ENCODE measurements at regions not wholly inside any gene's neighbourhood (a gene's known extent, or its start where the extent isn't known, plus 50 kb on each side); places are given as distances from the start of the nearest gene placed in this dataset.

DNA sequence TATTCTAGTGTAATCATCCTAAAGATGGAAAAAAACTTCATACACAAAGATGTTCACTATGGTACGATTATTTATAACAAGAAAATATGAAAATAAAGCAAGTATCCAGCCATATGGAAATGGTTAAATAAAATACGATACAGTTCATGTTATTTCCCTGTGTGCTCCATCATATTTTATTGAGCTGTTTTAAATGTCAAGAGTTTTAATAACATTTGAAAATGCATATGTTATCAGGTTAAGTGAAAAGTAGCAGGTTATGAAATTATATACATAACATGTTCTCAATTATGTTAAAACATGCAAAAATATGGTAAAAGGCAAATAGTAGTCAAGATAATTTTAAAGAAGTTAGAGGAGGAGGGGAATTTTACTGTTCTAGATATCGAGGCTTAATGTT, 192.0 kb downstream of the HNRNPD start:
- H3K9me2 ChIP-seq (ENCODE audit: insufficient read depth, low read length), result no peaks in the 10 kb centered on the region
- H3K79me2 ChIP-seq (replicated peaks; ENCODE audit: insufficient read depth, low read length), result no peaks in the 10 kb centered on the region
- H2AFZ ChIP-seq (ENCODE audit: low read depth, low read length), result no peak overlapping the region
- no peaks in the 10 kb centered on the region for H3F3A ChIP-seq (ENCODE audit: insufficient read depth, low read length, poor library complexity, severe bottlenecking)
- H3K36me3 ChIP-seq (ENCODE audit: insufficient read depth, low read length), result no peaks in the 10 kb centered on the region
- H3K4me3 ChIP-seq (ENCODE audit: low read length), result no peak overlapping the region
- no peak overlapping the region for H3K9ac ChIP-seq (ENCODE audit: low read length)
- no peak overlapping the region for H3K27ac ChIP-seq (ENCODE audit: low read length)
- no peak overlapping the region for H3K4me2 ChIP-seq (ENCODE audit: low read length)
- H4K20me1 ChIP-seq (ENCODE audit: insufficient read depth), result no peaks in the 10 kb centered on the region
- H3K27me3 ChIP-seq (ENCODE audit: insufficient read depth, low read depth, low read length), result no peaks in the 10 kb centered on the region
- H3K9me3 ChIP-seq (ENCODE audit: low read length), result no peaks in the 10 kb centered on the region
- TF ChIP-seq MXI1 (conservative IDR thresholded peaks at IDR 0.05; ENCODE audit: poor library complexity, severe bottlenecking) (no peak), CTCF (IDR thresholded peaks at IDR 0.05; ENCODE audit: poor library complexity, severe bottlenecking) (no peak)

DNA sequence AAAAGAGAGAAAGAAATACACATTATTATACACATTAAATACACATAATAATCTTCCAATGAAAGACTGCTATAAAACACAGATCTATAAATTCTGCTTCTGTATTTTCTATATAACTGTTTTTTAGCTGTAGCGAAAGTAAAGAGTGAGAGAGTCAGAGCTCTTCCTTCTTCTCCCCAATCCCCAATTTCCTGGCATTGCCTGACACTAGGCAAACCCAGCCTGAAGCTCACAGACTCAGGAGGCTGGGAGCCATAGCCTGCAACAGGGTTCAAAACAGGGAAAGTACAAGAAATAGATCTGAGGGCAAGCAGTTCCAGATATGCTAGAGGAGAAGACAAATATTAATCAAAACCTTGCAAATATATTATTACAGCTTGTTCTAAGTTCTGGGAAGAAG, 201.6 kb downstream of the HNRNPD start:
- Histone ChIP-seq H3K36me3 (ENCODE audit: insufficient read depth, low read length) (no peaks in the 10 kb centered on the region), H3K4me3 (ENCODE audit: low read length) (no peak overlapping the region), H3K27me3 (ENCODE audit: insufficient read depth, low read depth, low read length) (no peaks in the 10 kb centered on the region), H2AFZ (ENCODE audit: low read depth, low read length) (no peak overlapping the region), H3F3A (ENCODE audit: insufficient read depth, low read length, poor library complexity, severe bottlenecking) (no peaks in the 10 kb centered on the region), H3K27ac (ENCODE audit: low read length) (no peak overlapping the region), H3K4me2 (ENCODE audit: low read length) (no peak overlapping the region), H3K9ac (ENCODE audit: low read length) (no peak overlapping the region), H3K9me2 (ENCODE audit: insufficient read depth, low read length) (no peaks in the 10 kb centered on the region), H4K20me1 (ENCODE audit: insufficient read depth) (no peaks in the 10 kb centered on the region), H3K79me2 (replicated peaks; ENCODE audit: insufficient read depth, low read length) (no peaks in the 10 kb centered on the region), H3K9me3 (ENCODE audit: low read length) (no peaks in the 10 kb centered on the region)
- TF ChIP-seq MXI1 (conservative IDR thresholded peaks at IDR 0.05; ENCODE audit: poor library complexity, severe bottlenecking) (no peak), SMC3 (conservative IDR thresholded peaks at IDR 0.05; ENCODE audit: poor library complexity) (no peak), POLR2AphosphoS5 (IDR thresholded peaks at IDR 0.05) (no peak), TAF1 (IDR thresholded peaks at IDR 0.05; ENCODE audit: low read depth) (no peak), EP300 (conservative IDR thresholded peaks at IDR 0.05; ENCODE audit: poor library complexity, severe bottlenecking) (no peak), EZH2 (IDR thresholded peaks at IDR 0.05; ENCODE audit: borderline replicate concordance, insufficient read depth, low read length, poor library complexity, severe bottlenecking) (no peak)
- TF ChIP-seq, protein P1, sequence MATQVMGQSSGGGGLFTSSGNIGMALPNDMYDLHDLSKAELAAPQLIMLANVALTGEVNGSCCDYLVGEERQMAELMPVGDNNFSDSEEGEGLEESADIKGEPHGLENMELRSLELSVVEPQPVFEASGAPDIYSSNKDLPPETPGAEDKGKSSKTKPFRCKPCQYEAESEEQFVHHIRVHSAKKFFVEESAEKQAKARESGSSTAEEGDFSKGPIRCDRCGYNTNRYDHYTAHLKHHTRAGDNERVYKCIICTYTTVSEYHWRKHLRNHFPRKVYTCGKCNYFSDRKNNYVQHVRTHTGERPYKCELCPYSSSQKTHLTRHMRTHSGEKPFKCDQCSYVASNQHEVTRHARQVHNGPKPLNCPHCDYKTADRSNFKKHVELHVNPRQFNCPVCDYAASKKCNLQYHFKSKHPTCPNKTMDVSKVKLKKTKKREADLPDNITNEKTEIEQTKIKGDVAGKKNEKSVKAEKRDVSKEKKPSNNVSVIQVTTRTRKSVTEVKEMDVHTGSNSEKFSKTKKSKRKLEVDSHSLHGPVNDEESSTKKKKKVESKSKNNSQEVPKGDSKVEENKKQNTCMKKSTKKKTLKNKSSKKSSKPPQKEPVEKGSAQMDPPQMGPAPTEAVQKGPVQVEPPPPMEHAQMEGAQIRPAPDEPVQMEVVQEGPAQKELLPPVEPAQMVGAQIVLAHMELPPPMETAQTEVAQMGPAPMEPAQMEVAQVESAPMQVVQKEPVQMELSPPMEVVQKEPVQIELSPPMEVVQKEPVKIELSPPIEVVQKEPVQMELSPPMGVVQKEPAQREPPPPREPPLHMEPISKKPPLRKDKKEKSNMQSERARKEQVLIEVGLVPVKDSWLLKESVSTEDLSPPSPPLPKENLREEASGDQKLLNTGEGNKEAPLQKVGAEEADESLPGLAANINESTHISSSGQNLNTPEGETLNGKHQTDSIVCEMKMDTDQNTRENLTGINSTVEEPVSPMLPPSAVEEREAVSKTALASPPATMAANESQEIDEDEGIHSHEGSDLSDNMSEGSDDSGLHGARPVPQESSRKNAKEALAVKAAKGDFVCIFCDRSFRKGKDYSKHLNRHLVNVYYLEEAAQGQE (IDR thresholded peaks at IDR 0.05; ENCODE audit: borderline replicate concordance), result no peak

- no peak overlapping the region for H3K4me2 ChIP-seq (ENCODE audit: low read length)
- no peak overlapping the region for H3K9ac ChIP-seq (ENCODE audit: low read length)
- H3K27ac ChIP-seq (ENCODE audit: low read length), result no peak overlapping the region
- H3K36me3 ChIP-seq (ENCODE audit: insufficient read depth, low read length), result no peaks in the 10 kb centered on the region
- no peaks in the 10 kb centered on the region for H3K79me2 ChIP-seq (replicated peaks; ENCODE audit: insufficient read depth, low read length)
- H3K27me3 ChIP-seq (ENCODE audit: insufficient read depth, low read depth, low read length), result no peaks in the 10 kb centered on the region
- H3F3A ChIP-seq (ENCODE audit: insufficient read depth, low read length, poor library complexity, severe bottlenecking), result no peaks in the 10 kb centered on the region
- H3K9me3 ChIP-seq (ENCODE audit: low read length), result no peaks in the 10 kb centered on the region
- no peak overlapping the region for H3K4me3 ChIP-seq (ENCODE audit: low read length)
- TF ChIP-seq CTCF (IDR thresholded peaks at IDR 0.05; ENCODE audit: poor library complexity, severe bottlenecking) (no peak), POLR2AphosphoS5 (IDR thresholded peaks at IDR 0.05) (no peak), TAF1 (IDR thresholded peaks at IDR 0.05; ENCODE audit: low read depth) (no peak), SMC3 (conservative IDR thresholded peaks at IDR 0.05; ENCODE audit: poor library complexity) (no peak)
- TF ChIP-seq, protein P1 (IDR thresholded peaks at IDR 0.05; ENCODE audit: borderline replicate concordance), result no peak
- no peaks in the 10 kb centered on the region for H3K9me2 ChIP-seq (ENCODE audit: insufficient read depth, low read length)
- H4K20me1 ChIP-seq (ENCODE audit: insufficient read depth), result no peaks in the 10 kb centered on the region
- H2AFZ ChIP-seq (ENCODE audit: low read depth, low read length), result no peak overlapping the region
These were observed 202.1 kb downstream of the HNRNPD start for GRCh38 chr4:82171531-82172155.
